ENCODE measurements at regions not wholly inside any gene's neighbourhood (a gene's known extent, or its start where the extent isn't known, plus 50 kb on each side); places are given as distances from the start of the nearest gene placed in this dataset.

- Histone ChIP-seq H3K79me1 (ENCODE audit: low read depth, low read length) (no peaks in the 10 kb centered on the region), H2BK15ac (ENCODE audit: low read length) (no peak overlapping the region), H2BK120ac (ENCODE audit: low read depth, low read length) (no peak overlapping the region), H3K23ac (ENCODE audit: low read depth, low read length, poor library complexity) (no peak overlapping the region), H3K27ac (replicated peaks; ENCODE audit: low read length) (no peak overlapping the region), H3K9ac (ENCODE audit: low read depth, low read length, poor library complexity) (no peak overlapping the region), H4K91ac (ENCODE audit: low read depth, low read length, poor library complexity) (no peak overlapping the region), H2BK5ac (ENCODE audit: low read length) (no peak overlapping the region), H3K36me3 (replicated peaks in 1 of 2; ENCODE audit: control insufficient read depth in 2 of 2, insufficient read depth in 2 of 2, low read length in 2 of 2) (no peaks in the 10 kb centered on the region), H3K4ac (ENCODE audit: low read length) (no peak overlapping the region), H3K27me3 (ENCODE audit: control insufficient read depth in 3 of 3, insufficient read depth in 3 of 3, low read depth in 1 of 3, low read length in 3 of 3) (no peaks in the 10 kb centered on the region), H4K8ac (ENCODE audit: low read depth, low read length) (no peak overlapping the region), H2AK5ac (ENCODE audit: low read depth, low read length) (no peak overlapping the region), H3K4me3 (ENCODE audit: low read length in 2 of 2) (no peak overlapping the region), H3K4me2 (ENCODE audit: insufficient read depth, low read length, poor library complexity, severe bottlenecking) (no peak overlapping the region), H3K18ac (ENCODE audit: low read length) (no peak overlapping the region), H2AFZ (ENCODE audit: low read length) (no peak overlapping the region), H3K4me1 (ENCODE audit: control insufficient read depth in 2 of 2, insufficient read depth in 1 of 2, low read depth in 1 of 2, low read length in 2 of 2) (no peaks in the 10 kb centered on the region), H3K9me3 (replicated peaks in 1 of 2; ENCODE audit: control insufficient read depth in 2 of 2, insufficient read depth in 1 of 2, low read depth in 1 of 2, low read length in 2 of 2) (no peaks in the 10 kb centered on the region), H2BK12ac (ENCODE audit: low read length) (no peak overlapping the region), H3K14ac (ENCODE audit: low read length) (no peak overlapping the region)
- WGBS, 2 donors (ENCODE audit: extremely low coverage in 2 of 2, insufficient read length in 2 of 2, insufficient replicate concordance in 1 of 2), result no CpG with 5 or more reads among the region's 7 CpGs
- DNase-seq (ENCODE audit: low spot score), result no peak
Observed at GRCh38 chr5:92081958-92082712, 699.0 kb upstream of the ARRDC3 start.

GRCh38 chr5:92070786-92071185 is 687.7 kb upstream of the ARRDC3 start:
- Histone ChIP-seq H4K8ac (ENCODE audit: low read depth, low read length) (no peak overlapping the region), H3K23ac (ENCODE audit: low read depth, low read length, poor library complexity) (no peak overlapping the region), H3K27ac (replicated peaks; ENCODE audit: low read length) (no peak overlapping the region), H3K79me1 (ENCODE audit: low read depth, low read length) (no peaks in the 10 kb centered on the region), H3K14ac (ENCODE audit: low read length) (no peak overlapping the region), H2BK5ac (ENCODE audit: low read length) (no peak overlapping the region), H3K4me3 (ENCODE audit: low read length in 2 of 2) (no peak overlapping the region), H2AFZ (ENCODE audit: low read length) (peak overlapping the region; percentile 70), H2BK120ac (ENCODE audit: low read depth, low read length) (no peak overlapping the region), H2AK5ac (ENCODE audit: low read depth, low read length) (no peak overlapping the region), H2BK12ac (ENCODE audit: low read length) (no peak overlapping the region), H2BK15ac (ENCODE audit: low read length) (no peak overlapping the region), H3K9ac (ENCODE audit: low read depth, low read length, poor library complexity) (no peak overlapping the region), H3K36me3 (replicated peaks in 1 of 2; ENCODE audit: control insufficient read depth in 2 of 2, insufficient read depth in 2 of 2, low read length in 2 of 2) (no peaks in the 10 kb centered on the region), H4K91ac (ENCODE audit: low read depth, low read length, poor library complexity) (no peak overlapping the region), H3K4me1 (ENCODE audit: control insufficient read depth in 2 of 2, insufficient read depth in 1 of 2, low read depth in 1 of 2, low read length in 2 of 2) (no peaks in the 10 kb centered on the region), H3K27me3 (ENCODE audit: control insufficient read depth in 3 of 3, insufficient read depth in 3 of 3, low read depth in 1 of 3, low read length in 3 of 3) (no peaks in the 10 kb centered on the region), H3K9me3 (replicated peaks in 1 of 2; ENCODE audit: control insufficient read depth in 2 of 2, insufficient read depth in 1 of 2, low read depth in 1 of 2, low read length in 2 of 2) (peaks cover 7 to 10% of the 10 kb centered on the region in 2 donors), H3K18ac (ENCODE audit: low read length) (no peak overlapping the region), H3K4me2 (ENCODE audit: insufficient read depth, low read length, poor library complexity, severe bottlenecking) (no peak overlapping the region), H3K4ac (ENCODE audit: low read length) (no peak overlapping the region)
- WGBS, 2 donors (ENCODE audit: extremely low coverage in 2 of 2, insufficient read length in 2 of 2, insufficient replicate concordance in 1 of 2), result no CpG with 5 or more reads among the region's 2 CpGs
- no peak for DNase-seq (ENCODE audit: low spot score)

- Histone ChIP-seq H4K91ac (ENCODE audit: low read depth, low read length, poor library complexity) (no peak overlapping the region), H3K36me3 (replicated peaks in 1 of 2; ENCODE audit: control insufficient read depth in 2 of 2, insufficient read depth in 2 of 2, low read length in 2 of 2) (no peaks in the 10 kb centered on the region), H3K4me1 (ENCODE audit: control insufficient read depth in 2 of 2, insufficient read depth in 1 of 2, low read depth in 1 of 2, low read length in 2 of 2) (no peaks in the 10 kb centered on the region), H2AFZ (ENCODE audit: low read length) (no peak overlapping the region), H3K79me1 (ENCODE audit: low read depth, low read length) (no peaks in the 10 kb centered on the region), H3K9ac (ENCODE audit: low read depth, low read length, poor library complexity) (no peak overlapping the region), H3K9me3 (replicated peaks in 1 of 2; ENCODE audit: control insufficient read depth in 2 of 2, insufficient read depth in 1 of 2, low read depth in 1 of 2, low read length in 2 of 2) (peaks cover 7 to 13% of the 10 kb centered on the region in 2 donors), H3K4me3 (ENCODE audit: low read length in 2 of 2) (no peak overlapping the region), H2BK12ac (ENCODE audit: low read length) (no peak overlapping the region), H3K4ac (ENCODE audit: low read length) (no peak overlapping the region), H3K4me2 (ENCODE audit: insufficient read depth, low read length, poor library complexity, severe bottlenecking) (no peak overlapping the region), H2AK5ac (ENCODE audit: low read depth, low read length) (no peak overlapping the region), H3K14ac (ENCODE audit: low read length) (no peak overlapping the region), H3K27ac (replicated peaks; ENCODE audit: low read length) (no peak overlapping the region), H3K23ac (ENCODE audit: low read depth, low read length, poor library complexity) (no peak overlapping the region), H3K27me3 (ENCODE audit: control insufficient read depth in 3 of 3, insufficient read depth in 3 of 3, low read depth in 1 of 3, low read length in 3 of 3) (no peaks in the 10 kb centered on the region), H4K8ac (ENCODE audit: low read depth, low read length) (no peak overlapping the region), H2BK5ac (ENCODE audit: low read length) (no peak overlapping the region), H2BK120ac (ENCODE audit: low read depth, low read length) (no peak overlapping the region), H3K18ac (ENCODE audit: low read length) (no peak overlapping the region), H2BK15ac (ENCODE audit: low read length) (no peak overlapping the region)
- no peak for DNase-seq (ENCODE audit: low spot score)
- no CpG with 5 or more reads among the region's 1 CpG for WGBS, 2 donors (ENCODE audit: extremely low coverage in 2 of 2, insufficient read length in 2 of 2, insufficient replicate concordance in 1 of 2)
Observed at GRCh38 chr5:92064993-92065392, 681.9 kb upstream of the ARRDC3 start.

GRCh38 chr5:92051741-92052140 is 668.6 kb upstream of the ARRDC3 start:
- H3K4me2 ChIP-seq (ENCODE audit: insufficient read depth, low read length, poor library complexity, severe bottlenecking), result no peak overlapping the region
- no peak overlapping the region for H2AFZ ChIP-seq (ENCODE audit: low read length)
- H3K4me1 ChIP-seq (ENCODE audit: control insufficient read depth in 2 of 2, insufficient read depth in 1 of 2, low read depth in 1 of 2, low read length in 2 of 2), result no peaks in the 10 kb centered on the region
- H3K4ac ChIP-seq (ENCODE audit: low read length), result no peak overlapping the region
- H4K91ac ChIP-seq (ENCODE audit: low read depth, low read length, poor library complexity), result no peak overlapping the region
- no peak overlapping the region for H3K9ac ChIP-seq (ENCODE audit: low read depth, low read length, poor library complexity)
- no peak overlapping the region for H2BK5ac ChIP-seq (ENCODE audit: low read length)
- no peak overlapping the region for H3K4me3 ChIP-seq (ENCODE audit: low read length in 2 of 2)
- no peaks in the 10 kb centered on the region for H3K27me3 ChIP-seq (ENCODE audit: control insufficient read depth in 3 of 3, insufficient read depth in 3 of 3, low read depth in 1 of 3, low read length in 3 of 3)
- H3K36me3 ChIP-seq (replicated peaks in 1 of 2; ENCODE audit: control insufficient read depth in 2 of 2, insufficient read depth in 2 of 2, low read length in 2 of 2), result peaks cover 0 to 2% of the 10 kb centered on the region in 2 donors
- H3K18ac ChIP-seq (ENCODE audit: low read length), result no peak overlapping the region
- H2BK15ac ChIP-seq (ENCODE audit: low read length), result no peak overlapping the region
- H2BK12ac ChIP-seq (ENCODE audit: low read length), result no peak overlapping the region
- H3K9me3 ChIP-seq (replicated peaks in 1 of 2; ENCODE audit: control insufficient read depth in 2 of 2, insufficient read depth in 1 of 2, low read depth in 1 of 2, low read length in 2 of 2), result no peaks in the 10 kb centered on the region
- H3K79me1 ChIP-seq (ENCODE audit: low read depth, low read length), result no peaks in the 10 kb centered on the region
- no peak overlapping the region for H4K8ac ChIP-seq (ENCODE audit: low read depth, low read length)
- H2BK120ac ChIP-seq (ENCODE audit: low read depth, low read length), result no peak overlapping the region
- H2AK5ac ChIP-seq (ENCODE audit: low read depth, low read length), result no peak overlapping the region
- H3K23ac ChIP-seq (ENCODE audit: low read depth, low read length, poor library complexity), result no peak overlapping the region
- no peak for DNase-seq (ENCODE audit: low spot score)
- H3K27ac ChIP-seq (replicated peaks; ENCODE audit: low read length), result no peak overlapping the region
- no peak overlapping the region for H3K14ac ChIP-seq (ENCODE audit: low read length)

Measured in neuronal stem cell (in vitro differentiated cells).